ENCODE measurements at regions not wholly inside any gene's neighbourhood (a gene's known extent, or its start where the extent isn't known, plus 50 kb on each side); places are given as distances from the start of the nearest gene placed in this dataset.

DNA sequence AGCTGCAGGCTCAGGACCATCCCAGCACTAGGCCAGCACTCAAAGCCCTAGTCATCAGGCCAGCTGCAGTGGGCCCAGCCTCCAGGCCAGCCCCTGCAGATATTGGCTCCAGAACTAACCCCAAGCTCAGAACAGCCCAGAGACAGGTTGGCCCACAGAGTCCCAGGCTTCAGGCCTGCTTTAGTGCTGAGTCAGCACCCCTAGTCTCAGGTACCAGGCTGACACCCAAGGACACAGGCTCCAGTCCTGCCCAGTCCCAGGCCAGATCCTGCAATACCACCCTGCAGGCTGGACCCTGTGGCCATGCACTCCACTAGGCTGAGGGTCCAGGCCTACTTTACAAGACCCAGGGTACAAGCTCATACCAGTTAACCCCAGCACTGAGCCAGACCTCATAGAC lies 234.4 kb upstream of the GPRIN3 start:
- no peak for DNase-seq

DNA sequence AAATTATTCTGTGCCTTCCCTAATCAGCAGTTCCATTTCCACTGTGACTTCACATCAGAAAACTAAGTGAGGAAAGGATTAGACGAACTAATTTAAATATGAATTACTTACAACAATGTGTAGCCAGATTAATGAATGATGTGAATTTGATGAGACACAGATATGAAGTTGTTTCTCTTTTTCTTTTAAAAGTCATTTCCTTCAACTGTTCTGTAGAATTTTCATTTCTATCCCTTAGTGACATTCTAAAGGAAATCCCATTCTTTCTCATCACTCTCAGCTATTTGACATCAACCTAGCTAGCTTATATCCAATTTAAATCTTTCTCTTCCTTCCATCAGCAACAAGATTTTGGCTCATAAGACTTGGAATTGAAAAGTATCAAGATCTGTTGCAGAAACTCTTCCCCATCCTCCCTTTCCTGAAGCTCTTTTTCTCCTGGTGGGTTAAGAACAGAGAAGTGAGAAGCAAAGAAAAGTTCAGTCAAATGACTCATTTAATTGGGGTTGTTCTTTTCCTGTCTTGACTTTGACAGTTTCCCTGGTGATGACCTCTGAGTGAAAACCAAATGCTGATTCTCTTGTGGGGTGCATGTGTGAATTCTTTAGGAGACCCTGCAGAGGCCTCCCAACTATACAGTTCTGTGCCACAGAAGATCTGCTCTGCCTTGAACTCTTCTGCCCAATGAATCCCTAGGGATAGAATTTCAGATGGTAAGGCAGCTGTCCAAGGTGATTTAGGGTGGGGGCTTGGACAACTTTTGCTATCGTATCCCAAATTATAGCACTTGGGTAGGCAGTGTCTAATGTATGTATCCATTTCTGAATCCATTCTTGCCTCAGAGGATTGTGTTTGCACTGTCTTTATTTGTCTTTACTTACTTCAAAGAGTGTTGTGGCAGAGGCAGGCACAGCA lies 232.5 kb upstream of the GPRIN3 start:
- DNase-seq, result no peak

DNA sequence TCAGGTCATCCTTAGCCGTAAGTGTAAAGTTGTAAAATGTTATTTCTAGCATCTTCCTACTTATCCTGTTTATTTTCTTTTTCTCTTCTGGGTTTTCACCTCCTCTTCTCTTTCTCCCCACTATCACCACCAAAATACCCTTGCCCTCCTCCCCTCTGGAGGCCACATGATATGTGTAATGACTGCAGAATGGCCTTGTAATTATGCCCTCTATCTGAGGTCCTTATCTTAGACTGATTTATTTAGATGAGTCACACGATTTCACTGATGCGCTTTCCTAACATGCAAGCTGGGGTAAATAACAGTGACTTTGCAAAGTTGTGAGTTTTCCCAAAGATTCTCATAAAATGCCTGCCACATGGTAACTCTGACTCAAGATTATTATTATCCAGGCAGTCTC lies 231.8 kb upstream of the GPRIN3 start:
- DNase-seq, result no peak

DNA sequence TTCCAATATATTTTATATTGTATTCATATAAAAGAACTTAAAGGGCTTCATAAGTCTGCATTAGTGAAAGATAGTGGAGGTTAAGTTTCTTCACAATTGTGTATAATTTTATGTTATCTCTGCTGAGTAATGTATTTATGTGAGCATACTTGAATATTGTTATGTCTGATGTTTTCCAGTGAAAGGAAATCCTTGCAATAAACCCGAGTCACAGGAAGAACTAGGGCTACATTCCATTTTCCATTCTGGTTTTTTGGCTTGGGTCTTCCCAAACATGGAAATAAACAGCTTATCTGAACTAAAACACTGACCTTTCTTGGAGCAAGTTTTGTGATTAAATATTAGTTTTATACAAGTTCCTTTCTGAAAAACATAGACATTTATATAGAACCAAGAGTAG lies 231.3 kb upstream of the GPRIN3 start:
- DNase-seq, result no peak

GRCh38 chr4:89538171-89538570 lies 230.6 kb upstream of the GPRIN3 start:
- DNase-seq, result no peak

- no peak for DNase-seq
Observed at GRCh38 chr4:89537281-89537680, 229.7 kb upstream of the GPRIN3 start.

DNA sequence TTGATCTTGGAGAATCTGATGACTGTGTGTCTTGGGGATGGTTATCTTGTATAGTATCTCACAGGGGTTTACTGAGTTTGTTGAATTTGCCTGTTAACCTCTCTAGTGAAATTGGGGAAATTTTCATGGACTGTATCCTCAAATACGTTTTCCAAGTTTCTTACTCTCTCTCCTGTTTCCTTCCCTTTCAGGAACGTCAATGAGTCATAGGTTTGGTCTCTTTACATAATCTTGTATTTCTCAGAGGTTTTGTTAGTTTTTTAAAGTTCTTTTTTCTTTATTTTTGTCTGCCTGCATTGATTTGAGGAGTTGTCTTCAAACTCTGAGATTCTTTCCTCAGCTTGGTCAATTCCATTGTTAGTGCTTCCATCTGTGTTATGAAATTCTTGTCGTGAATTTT lies 227.7 kb upstream of the GPRIN3 start:
- no peak for DNase-seq

GRCh38 chr4:89534356-89534755 lies 226.8 kb upstream of the GPRIN3 start:
- DNase-seq, result no peak

- no peak for DNase-seq
Observed at GRCh38 chr4:89531932-89532640, 224.5 kb upstream of the GPRIN3 start.

GRCh38 chr4:89528526-89529133 lies 221.0 kb upstream of the GPRIN3 start:
- no peak for DNase-seq

- DNase-seq, result no peak
Observed at GRCh38 chr4:89521826-89522225, 214.2 kb upstream of the GPRIN3 start.

GRCh38 chr4:89519771-89520320 lies 212.2 kb upstream of the GPRIN3 start:
- no peak for DNase-seq

DNA sequence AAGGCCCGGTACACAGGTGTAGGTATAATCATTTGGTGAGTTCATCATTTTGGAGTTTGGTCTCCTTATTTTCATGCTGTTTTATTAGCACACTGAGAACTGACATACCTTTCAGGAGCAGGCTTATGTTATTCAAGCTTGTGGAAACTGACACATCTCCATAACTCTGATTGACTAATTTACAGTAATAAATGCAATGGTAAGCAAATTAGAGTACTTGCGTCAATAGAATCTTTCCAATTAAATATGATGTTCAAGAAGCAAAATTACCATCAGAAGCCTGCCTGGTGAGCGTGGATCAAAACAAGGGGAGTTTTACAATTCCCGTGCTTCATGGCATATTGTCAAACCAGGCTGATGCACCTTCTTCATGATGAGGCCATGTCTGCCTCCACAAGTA lies 210.7 kb upstream of the GPRIN3 start:
- DNase-seq, result no peak

GRCh38 chr4:89514811-89515210 lies 207.2 kb upstream of the GPRIN3 start:
- DNase-seq, result no peak

- DNase-seq, result no peak
Observed at GRCh38 chr4:89511776-89512175, 204.2 kb upstream of the GPRIN3 start.

DNA sequence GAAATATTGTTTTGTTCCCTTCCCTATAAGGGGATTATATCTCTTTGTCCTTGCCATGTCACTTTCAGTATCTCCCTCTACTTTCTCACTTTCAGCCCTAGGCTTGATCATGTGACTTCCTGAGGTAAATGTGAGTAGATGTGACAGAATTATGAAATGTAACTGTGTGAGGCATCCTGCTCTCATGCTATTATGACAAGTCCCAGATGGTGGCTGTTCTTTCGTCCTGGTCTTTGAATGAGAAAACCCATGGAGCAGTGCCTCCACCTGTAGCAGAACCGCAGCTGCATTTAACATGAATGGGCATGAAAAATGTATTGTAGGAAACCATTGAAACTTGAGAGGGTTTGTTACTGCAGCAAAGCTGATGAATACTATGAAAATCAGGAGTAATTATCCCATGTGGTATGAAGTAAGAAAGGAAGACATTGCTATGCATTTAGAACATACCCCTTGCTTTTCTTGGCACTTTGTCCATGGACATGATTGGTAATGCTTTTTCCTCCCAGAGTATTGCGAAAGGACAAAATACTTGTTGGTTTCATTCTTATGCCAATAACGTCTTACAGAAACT lies 202.2 kb upstream of the GPRIN3 start:
- DNase-seq, result peak; percentile 10

- no peak for DNase-seq
Observed at GRCh38 chr4:89506866-89507491, 199.4 kb upstream of the GPRIN3 start.

GRCh38 chr4:89502581-89502980 lies 195.0 kb upstream of the GPRIN3 start:
- DNase-seq, result no peak

- no peak for DNase-seq
Observed at GRCh38 chr4:89497517-89498308, 190.1 kb upstream of the GPRIN3 start.

DNA sequence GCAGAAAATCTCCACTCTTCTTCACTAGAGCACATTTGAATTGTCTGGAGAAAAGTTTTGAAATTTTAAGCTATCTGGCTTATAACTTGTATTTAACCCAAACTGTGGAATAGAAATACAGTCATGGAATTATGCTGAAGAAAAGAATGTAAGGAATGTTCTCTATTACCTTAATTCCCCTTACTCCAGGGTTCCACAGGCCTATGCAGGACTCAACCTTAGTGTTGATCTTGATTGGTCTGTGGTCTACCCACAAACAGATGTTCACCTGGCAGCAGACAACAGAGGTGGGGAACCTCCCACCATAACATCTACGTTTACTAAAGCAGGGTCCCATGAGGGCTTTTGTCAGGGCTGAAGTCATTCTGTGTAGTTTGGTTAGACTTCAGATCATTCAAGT lies 189.3 kb upstream of the GPRIN3 start:
- DNase-seq, result no peak

GRCh38 chr4:89493367-89493766 lies 185.8 kb upstream of the GPRIN3 start:
- no peak for DNase-seq

- DNase-seq, result no peak
Observed at GRCh38 chr4:89492581-89493071, 185.0 kb upstream of the GPRIN3 start.

Measured in stimulated activated CD4-positive, alpha-beta T cell treated with anti-CD3 and anti-CD28 coated beads, Interleukin-4, amount 100 ng/mL, for 24 hours (primary cell).